ENCODE measurements at regions not wholly inside any gene's neighbourhood (a gene's known extent, or its start where the extent isn't known, plus 50 kb on each side); places are given as distances from the start of the nearest gene placed in this dataset.
"Not testable (repeated sequence)": the region's sequence is repeated elsewhere in the genome, so short reads cannot be mapped to it uniquely, and the experiment has no call there.

DNA sequence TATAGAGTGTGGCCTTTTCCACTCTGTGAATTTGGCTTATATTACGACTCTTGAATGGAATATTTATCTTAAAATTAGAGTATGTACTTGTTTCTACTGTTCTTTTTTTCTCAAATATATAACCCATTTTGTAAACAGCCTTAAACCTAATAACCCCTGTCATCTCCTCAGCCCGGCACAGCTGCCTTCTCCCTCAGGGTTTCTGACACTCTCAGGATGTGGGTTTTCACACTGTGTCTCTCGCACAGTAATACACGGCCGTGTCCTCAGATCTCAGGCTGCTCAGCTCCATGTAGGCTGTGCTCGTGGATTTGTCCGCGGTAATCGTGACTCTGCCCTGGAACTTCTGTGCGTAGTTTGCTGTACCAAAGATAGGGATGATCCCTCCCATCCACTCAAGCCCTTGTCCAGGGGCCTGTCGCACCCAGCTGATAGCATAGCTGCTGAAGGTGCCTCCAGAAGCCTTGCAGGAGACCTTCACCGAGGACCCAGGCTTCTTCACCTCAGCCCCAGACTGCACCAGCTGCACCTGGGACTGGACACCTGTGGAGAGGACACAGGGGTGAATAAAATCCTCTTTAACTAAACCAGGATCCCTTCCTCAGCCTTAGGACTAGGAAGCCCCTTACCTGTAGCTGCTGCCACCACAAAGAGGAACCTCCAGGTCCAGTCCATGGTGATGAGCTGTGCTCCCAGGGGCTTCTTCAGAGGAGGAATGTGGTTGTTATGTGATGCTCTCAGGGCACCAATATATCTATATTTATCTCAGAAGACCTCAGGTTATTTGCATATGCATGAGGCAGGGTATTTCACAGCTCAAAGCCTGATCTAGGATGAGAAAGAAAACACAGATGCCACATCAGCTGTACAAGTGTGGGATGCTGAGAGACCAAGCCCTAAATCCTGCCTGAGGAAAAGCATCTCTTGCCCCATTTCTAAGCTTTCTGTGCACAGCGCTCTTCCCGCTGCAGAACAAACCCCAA is 1188.4 kb downstream of the TMEM121 start:
- H2AFZ ChIP-seq (ENCODE audit: low read depth); H3K4me2 ChIP-seq; H3K27ac ChIP-seq; H3K27me3 ChIP-seq (ENCODE audit: insufficient read depth, low read depth); H3K4me1 ChIP-seq (ENCODE audit: low read depth, poor library complexity, severe bottlenecking); H4K20me1 ChIP-seq (ENCODE audit: insufficient read depth); H3K36me3 ChIP-seq (ENCODE audit: insufficient read depth); H3K79me2 ChIP-seq (ENCODE audit: insufficient read depth, low read depth); H3K9ac ChIP-seq; H3K4me3 ChIP-seq (IDR thresholded peaks at IDR 0.05; ENCODE audit: insufficient read depth, low read depth, low read length): not testable (repeated sequence)

- H3K36me3 ChIP-seq (ENCODE audit: insufficient read depth); H3K9ac ChIP-seq; H3K4me1 ChIP-seq (ENCODE audit: low read depth, poor library complexity, severe bottlenecking); H3K27me3 ChIP-seq (ENCODE audit: insufficient read depth, low read depth); H3K27ac ChIP-seq; H3K4me2 ChIP-seq; H3K79me2 ChIP-seq (ENCODE audit: insufficient read depth, low read depth); H2AFZ ChIP-seq (ENCODE audit: low read depth); H4K20me1 ChIP-seq (ENCODE audit: insufficient read depth); H3K4me3 ChIP-seq (IDR thresholded peaks at IDR 0.05; ENCODE audit: insufficient read depth, low read depth, low read length): not testable (repeated sequence)
Observed at GRCh38 chr14:106717544-106717943, 1191.2 kb downstream of the TMEM121 start.

- H3K4me2 ChIP-seq; H2AFZ ChIP-seq (ENCODE audit: low read depth); H3K4me3 ChIP-seq (IDR thresholded peaks at IDR 0.05; ENCODE audit: insufficient read depth, low read depth, low read length); H3K27ac ChIP-seq; H3K36me3 ChIP-seq (ENCODE audit: insufficient read depth); H3K27me3 ChIP-seq (ENCODE audit: insufficient read depth, low read depth); H3K79me2 ChIP-seq (ENCODE audit: insufficient read depth, low read depth); H4K20me1 ChIP-seq (ENCODE audit: insufficient read depth); H3K9ac ChIP-seq; H3K4me1 ChIP-seq (ENCODE audit: low read depth, poor library complexity, severe bottlenecking): not testable (repeated sequence)
Observed at GRCh38 chr14:106719880-106720279, 1193.5 kb downstream of the TMEM121 start.

DNA sequence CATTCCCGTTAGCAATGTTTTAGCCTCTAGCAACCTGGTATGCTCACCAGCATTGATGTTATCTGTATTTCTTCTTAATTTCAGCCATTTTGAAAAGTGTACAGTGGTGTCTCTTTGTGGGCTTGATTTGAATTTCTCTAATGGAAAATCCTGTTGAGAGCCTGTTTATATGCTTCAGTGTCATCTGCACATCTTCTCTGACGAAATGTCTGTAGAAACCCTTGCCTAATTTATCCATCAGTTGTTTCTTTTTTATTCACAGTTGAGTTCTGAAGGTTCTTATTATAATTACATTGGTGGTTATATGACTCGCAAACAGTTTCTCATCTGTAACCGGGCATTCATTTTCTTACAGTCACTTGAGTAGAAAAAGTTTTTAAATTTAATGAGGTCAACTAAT is 1195.5 kb downstream of the TMEM121 start:
- H3K27me3 ChIP-seq (ENCODE audit: insufficient read depth, low read depth); H3K4me2 ChIP-seq; H4K20me1 ChIP-seq (ENCODE audit: insufficient read depth); H3K36me3 ChIP-seq (ENCODE audit: insufficient read depth); H3K4me1 ChIP-seq (ENCODE audit: low read depth, poor library complexity, severe bottlenecking); H3K4me3 ChIP-seq (IDR thresholded peaks at IDR 0.05; ENCODE audit: insufficient read depth, low read depth, low read length); H2AFZ ChIP-seq (ENCODE audit: low read depth); H3K79me2 ChIP-seq (ENCODE audit: insufficient read depth, low read depth); H3K27ac ChIP-seq; H3K9ac ChIP-seq: not testable (repeated sequence)

DNA sequence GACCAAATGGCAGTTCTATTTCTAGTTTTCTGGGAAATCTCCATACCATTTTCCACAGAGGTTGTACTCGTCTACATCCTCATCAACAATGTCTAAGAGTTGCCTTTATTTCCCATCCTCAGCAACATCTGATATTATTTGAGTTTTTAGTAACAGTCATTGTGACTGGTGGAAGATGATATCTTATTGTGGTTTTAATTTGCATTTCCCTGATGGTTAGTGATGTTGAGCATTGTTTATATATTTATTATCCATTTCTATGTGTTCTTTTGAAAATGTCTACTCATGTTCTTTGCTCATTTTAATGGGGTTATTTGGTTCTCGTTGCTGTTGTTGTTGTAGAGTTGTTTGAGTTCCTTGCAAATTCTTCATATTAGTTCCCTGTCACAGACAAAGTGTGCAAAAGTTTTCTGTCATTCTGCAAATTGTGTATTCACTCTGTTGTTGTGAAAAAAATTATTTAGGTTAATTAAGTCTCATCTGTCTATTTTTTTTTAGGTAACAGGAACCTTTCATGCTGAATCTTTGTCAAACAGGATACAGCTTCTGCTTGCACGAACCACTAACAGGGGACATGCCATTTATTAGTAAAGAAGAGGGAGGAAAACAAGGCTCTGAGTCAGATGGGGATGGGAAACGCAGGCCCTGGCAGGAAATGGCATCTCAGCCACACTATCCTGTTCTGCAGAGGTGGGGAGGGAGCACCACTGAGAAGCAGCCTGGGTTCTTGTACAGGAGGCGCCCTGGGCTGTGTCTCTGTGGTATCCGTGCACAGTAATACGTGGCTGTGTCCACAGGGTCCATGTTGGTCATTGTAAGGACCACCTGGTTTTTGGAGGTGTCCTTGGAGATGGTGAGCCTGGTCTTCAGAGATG is 1196.7 kb downstream of the TMEM121 start:
- not testable (repeated sequence) for H3K79me2 ChIP-seq (ENCODE audit: insufficient read depth, low read depth); H4K20me1 ChIP-seq (ENCODE audit: insufficient read depth); H3K4me2 ChIP-seq; H3K27me3 ChIP-seq (ENCODE audit: insufficient read depth, low read depth); H3K4me3 ChIP-seq (IDR thresholded peaks at IDR 0.05; ENCODE audit: insufficient read depth, low read depth, low read length); H3K4me1 ChIP-seq (ENCODE audit: low read depth, poor library complexity, severe bottlenecking); H3K27ac ChIP-seq; H3K9ac ChIP-seq; H3K36me3 ChIP-seq (ENCODE audit: insufficient read depth); H2AFZ ChIP-seq (ENCODE audit: low read depth)

DNA sequence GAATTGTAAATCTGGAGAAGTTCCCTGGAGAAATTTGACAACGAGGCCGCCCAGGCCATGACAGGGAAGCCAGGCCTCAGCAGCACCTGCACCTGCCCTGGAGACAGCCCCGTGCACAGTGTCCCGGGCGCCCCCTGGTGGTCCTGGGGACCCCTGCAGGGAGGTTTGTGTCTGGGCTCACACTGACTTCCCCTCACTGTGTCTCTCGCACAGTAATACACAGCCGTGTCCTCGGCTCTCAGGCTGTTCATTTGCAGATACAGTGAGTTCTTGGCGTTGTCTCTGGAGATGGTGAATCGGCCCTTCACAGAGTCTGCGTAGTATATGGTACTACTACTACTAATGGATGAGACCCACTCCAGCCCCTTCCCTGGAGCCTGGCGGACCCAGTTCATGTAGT is 1201.6 kb downstream of the TMEM121 start:
- H3K27me3 ChIP-seq (ENCODE audit: insufficient read depth, low read depth); H3K4me1 ChIP-seq (ENCODE audit: low read depth, poor library complexity, severe bottlenecking); H3K27ac ChIP-seq; H3K4me2 ChIP-seq; H3K79me2 ChIP-seq (ENCODE audit: insufficient read depth, low read depth); H3K36me3 ChIP-seq (ENCODE audit: insufficient read depth); H3K9ac ChIP-seq; H2AFZ ChIP-seq (ENCODE audit: low read depth); H3K4me3 ChIP-seq (IDR thresholded peaks at IDR 0.05; ENCODE audit: insufficient read depth, low read depth, low read length); H4K20me1 ChIP-seq (ENCODE audit: insufficient read depth): not testable (repeated sequence)

DNA sequence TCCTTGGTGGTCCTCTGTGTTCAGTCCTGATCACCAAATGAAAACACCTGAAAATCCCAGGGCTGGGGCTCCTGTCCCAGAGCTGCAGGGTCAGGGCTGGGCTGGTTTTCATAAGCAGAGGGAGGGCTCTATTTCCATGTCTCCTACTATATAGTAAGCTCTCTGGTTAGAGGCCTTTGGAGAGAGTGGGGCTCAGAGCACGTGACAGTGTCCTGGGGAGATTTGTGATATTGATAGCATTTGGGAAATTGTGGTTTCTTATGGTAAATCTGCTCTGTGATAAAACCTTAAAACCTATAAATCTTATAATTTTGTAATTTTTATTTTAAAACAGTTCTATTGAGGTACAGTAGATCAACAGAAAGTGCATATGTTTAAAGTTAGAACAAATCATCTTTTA is 1202.2 kb downstream of the TMEM121 start:
- no peaks in the 10 kb centered on the region for H3K27me3 ChIP-seq (ENCODE audit: insufficient read depth, low read depth)
- H3K36me3 ChIP-seq (ENCODE audit: insufficient read depth): no peaks in the 10 kb centered on the region
- no peaks in the 10 kb centered on the region for H4K20me1 ChIP-seq (ENCODE audit: insufficient read depth)
- no peaks in the 10 kb centered on the region for H3K4me1 ChIP-seq (ENCODE audit: low read depth, poor library complexity, severe bottlenecking)
- no peak overlapping the region for H3K4me3 ChIP-seq (IDR thresholded peaks at IDR 0.05; ENCODE audit: insufficient read depth, low read depth, low read length)
- TF ChIP-seq, protein P1, sequence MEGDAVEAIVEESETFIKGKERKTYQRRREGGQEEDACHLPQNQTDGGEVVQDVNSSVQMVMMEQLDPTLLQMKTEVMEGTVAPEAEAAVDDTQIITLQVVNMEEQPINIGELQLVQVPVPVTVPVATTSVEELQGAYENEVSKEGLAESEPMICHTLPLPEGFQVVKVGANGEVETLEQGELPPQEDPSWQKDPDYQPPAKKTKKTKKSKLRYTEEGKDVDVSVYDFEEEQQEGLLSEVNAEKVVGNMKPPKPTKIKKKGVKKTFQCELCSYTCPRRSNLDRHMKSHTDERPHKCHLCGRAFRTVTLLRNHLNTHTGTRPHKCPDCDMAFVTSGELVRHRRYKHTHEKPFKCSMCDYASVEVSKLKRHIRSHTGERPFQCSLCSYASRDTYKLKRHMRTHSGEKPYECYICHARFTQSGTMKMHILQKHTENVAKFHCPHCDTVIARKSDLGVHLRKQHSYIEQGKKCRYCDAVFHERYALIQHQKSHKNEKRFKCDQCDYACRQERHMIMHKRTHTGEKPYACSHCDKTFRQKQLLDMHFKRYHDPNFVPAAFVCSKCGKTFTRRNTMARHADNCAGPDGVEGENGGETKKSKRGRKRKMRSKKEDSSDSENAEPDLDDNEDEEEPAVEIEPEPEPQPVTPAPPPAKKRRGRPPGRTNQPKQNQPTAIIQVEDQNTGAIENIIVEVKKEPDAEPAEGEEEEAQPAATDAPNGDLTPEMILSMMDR (conservative IDR thresholded peaks at IDR 0.05; ENCODE audit: low read depth, low read length): no peak
- H3K9ac ChIP-seq: no peak overlapping the region
- no peak overlapping the region for H3K27ac ChIP-seq
- H3K4me2 ChIP-seq: no peak overlapping the region
- no peak overlapping the region for H2AFZ ChIP-seq (ENCODE audit: low read depth)
- no peaks in the 10 kb centered on the region for H3K79me2 ChIP-seq (ENCODE audit: insufficient read depth, low read depth)
